ENCODE measurements at regions not wholly inside any gene's neighbourhood (a gene's known extent, or its start where the extent isn't known, plus 50 kb on each side); places are given as distances from the start of the nearest gene placed in this dataset.

DNA sequence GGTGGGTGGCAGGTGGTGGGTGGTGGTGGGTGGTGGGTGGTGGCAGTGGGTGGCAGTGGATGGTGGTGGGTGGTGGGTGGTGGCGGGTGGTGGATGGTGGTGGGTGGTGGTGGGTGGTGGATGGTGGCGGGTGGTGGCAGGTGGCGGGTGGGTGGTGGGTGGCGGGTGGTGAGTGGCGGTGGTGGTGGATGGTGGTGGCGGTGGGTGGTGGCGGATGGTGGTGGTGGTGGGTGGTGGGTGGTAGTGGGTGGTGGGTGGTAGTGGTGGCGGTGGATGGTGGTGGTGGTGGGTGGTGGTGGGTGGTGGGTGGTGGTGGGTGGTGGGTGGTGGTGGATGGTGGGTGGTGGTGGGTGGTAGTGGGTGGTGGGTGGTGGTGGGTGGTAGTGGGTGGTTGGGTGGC lies 423.8 kb upstream of the PSMD7 start:
- TF ChIP-seq GABPA (IDR thresholded peaks at IDR 0.05; ENCODE audit: low read depth) (no peak), POLR2AphosphoS5 (IDR thresholded peaks at IDR 0.05; ENCODE audit: low read depth, low read length) (no peak), SIN3A (IDR thresholded peaks at IDR 0.05; ENCODE audit: borderline replicate concordance, low read depth, low read length) (no peak), MXI1 (IDR thresholded peaks at IDR 0.05; ENCODE audit: low read depth, low read length) (no peak), EP300 (IDR thresholded peaks at IDR 0.05; ENCODE audit: borderline replicate concordance in 1 of 2, low read depth in 1 of 2, low read length in 1 of 2) (no peak), RAD21 (IDR thresholded peaks at IDR 0.05; ENCODE audit: low read length) (no peak)
- TF ChIP-seq, protein P1, sequence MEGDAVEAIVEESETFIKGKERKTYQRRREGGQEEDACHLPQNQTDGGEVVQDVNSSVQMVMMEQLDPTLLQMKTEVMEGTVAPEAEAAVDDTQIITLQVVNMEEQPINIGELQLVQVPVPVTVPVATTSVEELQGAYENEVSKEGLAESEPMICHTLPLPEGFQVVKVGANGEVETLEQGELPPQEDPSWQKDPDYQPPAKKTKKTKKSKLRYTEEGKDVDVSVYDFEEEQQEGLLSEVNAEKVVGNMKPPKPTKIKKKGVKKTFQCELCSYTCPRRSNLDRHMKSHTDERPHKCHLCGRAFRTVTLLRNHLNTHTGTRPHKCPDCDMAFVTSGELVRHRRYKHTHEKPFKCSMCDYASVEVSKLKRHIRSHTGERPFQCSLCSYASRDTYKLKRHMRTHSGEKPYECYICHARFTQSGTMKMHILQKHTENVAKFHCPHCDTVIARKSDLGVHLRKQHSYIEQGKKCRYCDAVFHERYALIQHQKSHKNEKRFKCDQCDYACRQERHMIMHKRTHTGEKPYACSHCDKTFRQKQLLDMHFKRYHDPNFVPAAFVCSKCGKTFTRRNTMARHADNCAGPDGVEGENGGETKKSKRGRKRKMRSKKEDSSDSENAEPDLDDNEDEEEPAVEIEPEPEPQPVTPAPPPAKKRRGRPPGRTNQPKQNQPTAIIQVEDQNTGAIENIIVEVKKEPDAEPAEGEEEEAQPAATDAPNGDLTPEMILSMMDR (IDR thresholded peaks at IDR 0.05) = no peak
- TF ChIP-seq, protein P2, sequence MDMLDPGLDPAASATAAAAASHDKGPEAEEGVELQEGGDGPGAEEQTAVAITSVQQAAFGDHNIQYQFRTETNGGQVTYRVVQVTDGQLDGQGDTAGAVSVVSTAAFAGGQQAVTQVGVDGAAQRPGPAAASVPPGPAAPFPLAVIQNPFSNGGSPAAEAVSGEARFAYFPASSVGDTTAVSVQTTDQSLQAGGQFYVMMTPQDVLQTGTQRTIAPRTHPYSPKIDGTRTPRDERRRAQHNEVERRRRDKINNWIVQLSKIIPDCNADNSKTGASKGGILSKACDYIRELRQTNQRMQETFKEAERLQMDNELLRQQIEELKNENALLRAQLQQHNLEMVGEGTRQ (IDR thresholded peaks at IDR 0.05; ENCODE audit: borderline replicate concordance, low read depth, low read length) = no peak

Data from SK-N-SH (cell line).